ENCODE measurements at regions not wholly inside any gene's neighbourhood (a gene's known extent, or its start where the extent isn't known, plus 50 kb on each side); places are given as distances from the start of the nearest gene placed in this dataset.

DNA sequence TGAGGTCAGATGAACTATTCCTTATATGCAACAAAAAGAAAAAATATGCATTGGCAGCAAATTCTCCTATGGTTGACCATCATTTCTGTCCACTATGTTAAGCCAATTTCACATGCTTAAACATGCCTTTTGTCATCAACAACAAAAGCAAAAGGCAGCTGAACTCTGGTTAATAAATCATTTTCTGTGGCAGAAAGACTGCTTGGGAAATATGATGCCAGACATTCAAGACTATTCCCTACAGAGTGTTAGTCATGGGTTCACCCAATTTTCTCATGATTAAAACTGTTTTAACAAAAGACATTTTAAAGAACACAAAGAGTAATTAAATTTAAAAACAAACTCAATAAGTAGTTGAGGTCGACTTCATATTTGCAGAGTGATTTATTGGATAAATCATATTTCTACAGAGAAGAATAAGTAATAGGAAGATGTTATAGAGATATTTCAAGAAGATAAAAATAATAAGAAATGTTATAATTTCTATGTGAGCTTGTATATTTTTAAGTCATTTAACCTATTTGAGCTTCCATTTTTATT lies 890.6 kb downstream of the STPG2 start:
- no peak overlapping the region for H3K27ac ChIP-seq
- TF ChIP-seq CTCF (conservative IDR thresholded peaks at IDR 0.05): no peak

GRCh38 chr4:97262769-97263168 lies 880.5 kb downstream of the STPG2 start:
- H3K27ac ChIP-seq: no peak overlapping the region
- TF ChIP-seq CTCF (conservative IDR thresholded peaks at IDR 0.05): no peak

DNA sequence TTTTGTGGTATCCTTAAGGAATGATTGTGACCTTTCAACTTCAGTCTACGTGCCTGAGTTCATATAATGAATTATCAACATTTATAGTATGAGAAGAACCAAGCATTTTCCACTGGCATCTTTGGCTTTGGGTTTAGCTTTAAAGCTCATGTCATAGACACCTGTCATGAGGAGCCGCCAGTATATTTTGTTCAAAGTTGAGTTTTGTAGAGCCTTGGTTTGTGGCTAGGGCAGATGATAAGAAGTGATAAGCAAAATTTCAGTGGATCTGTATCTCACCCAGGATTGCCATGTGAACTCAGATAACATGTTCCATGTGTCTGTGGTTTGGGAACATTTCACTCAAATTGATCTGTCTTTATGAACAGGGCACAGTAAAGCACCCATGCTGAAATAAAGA lies 873.2 kb downstream of the STPG2 start:
- no peak for TF ChIP-seq CTCF (conservative IDR thresholded peaks at IDR 0.05)
- no peak overlapping the region for H3K27ac ChIP-seq

DNA sequence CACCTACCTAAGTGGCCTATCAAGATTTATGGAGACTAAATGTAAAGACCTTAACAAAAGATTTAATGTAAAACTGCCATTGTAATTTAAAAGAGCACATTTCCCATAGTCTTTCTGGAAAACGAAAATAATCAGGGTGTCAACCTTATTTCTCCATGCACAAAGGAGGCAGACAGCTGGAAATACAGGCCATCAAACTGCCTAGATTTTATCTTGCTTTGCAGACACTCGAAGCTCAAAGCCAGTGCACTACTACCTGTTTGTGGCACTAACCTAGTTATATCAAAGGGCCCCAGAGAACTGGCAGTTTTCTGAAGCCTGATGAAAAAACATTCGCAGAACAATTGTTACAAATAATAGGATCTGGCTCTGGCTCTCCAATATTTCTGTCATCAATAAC lies 863.9 kb downstream of the STPG2 start:
- H3K27ac ChIP-seq: no peak overlapping the region
- TF ChIP-seq CTCF (conservative IDR thresholded peaks at IDR 0.05): no peak

GRCh38 chr4:97300561-97300960 lies 842.7 kb downstream of the STPG2 start:
- TF ChIP-seq CTCF (conservative IDR thresholded peaks at IDR 0.05): no peak
- no peak overlapping the region for H3K27ac ChIP-seq

- no peak overlapping the region for H3K27ac ChIP-seq
- no peak for TF ChIP-seq CTCF (conservative IDR thresholded peaks at IDR 0.05)
Measured at GRCh38 chr4:97305351-97305750, 837.9 kb downstream of the STPG2 start.

DNA sequence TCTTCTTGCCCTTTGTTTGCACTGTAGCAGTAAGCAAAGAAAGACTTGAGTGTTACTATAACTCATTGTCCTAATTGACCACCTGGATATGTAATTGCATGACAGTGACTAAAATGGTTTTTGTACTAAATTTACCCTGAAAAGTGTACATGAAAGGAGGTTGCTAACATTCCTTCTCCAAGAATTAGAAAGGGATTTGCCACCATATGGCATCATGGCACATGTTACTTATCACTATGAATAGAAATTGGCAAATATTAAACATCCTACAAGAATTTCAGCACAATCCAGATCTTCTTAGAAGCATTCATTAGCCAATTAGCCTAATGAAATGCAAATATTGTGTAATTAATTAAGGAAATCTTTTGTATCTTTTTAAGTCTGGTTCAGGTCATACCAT lies 834.2 kb downstream of the STPG2 start:
- no peak for TF ChIP-seq CTCF (conservative IDR thresholded peaks at IDR 0.05)
- no peak overlapping the region for H3K27ac ChIP-seq
